ENCODE measurements at regions not wholly inside any gene's neighbourhood (a gene's known extent, or its start where the extent isn't known, plus 50 kb on each side); places are given as distances from the start of the nearest gene placed in this dataset.

- FAIRE-seq, result no peak
Measured at GRCh38 chr6:227074-227782, 65.1 kb upstream of the DUSP22 start.

GRCh38 chr6:227812-228338, 64.4 kb upstream of the DUSP22 start:
- FAIRE-seq, result no peak

- no peak for FAIRE-seq
Measured at GRCh38 chr6:228881-229651, 63.2 kb upstream of the DUSP22 start.

- FAIRE-seq, result no peak
Measured at GRCh38 chr6:231779-232178, 60.5 kb upstream of the DUSP22 start.

GRCh38 chr6:232982-233640, 59.2 kb upstream of the DUSP22 start:
- no peak for FAIRE-seq

GRCh38 chr6:234706-235372, 57.4 kb upstream of the DUSP22 start:
- FAIRE-seq, result no peak

GRCh38 chr6:235763-236360, 56.4 kb upstream of the DUSP22 start:
- FAIRE-seq, result no peak

- no peak for FAIRE-seq
Measured at GRCh38 chr6:236519-236918, 55.8 kb upstream of the DUSP22 start.

GRCh38 chr6:240151-240550, 52.1 kb upstream of the DUSP22 start:
- no peak for FAIRE-seq

GRCh38 chr6:241336-241865, 50.9 kb upstream of the DUSP22 start:
- no peak for FAIRE-seq

Data from endometrium (tissue), 2 donors.